Fibroblast of lung (primary cell): ENCODE measurements at regions not wholly inside any gene's neighbourhood (a gene's known extent, or its start where the extent isn't known, plus 50 kb on each side); places are given as distances from the start of the nearest gene placed in this dataset.

ENCODE experiments used
- DNase-seq, 2 donors: peaks; one replicate each; pipeline versions ENCODE4 v3.0.0 to v3.0.0-alpha.2; 2010; ENCODE audit warnings: low read depth in 2 of 2
- H2AFZ ChIP-seq: 2 replicates; pipeline ENCODE4 v1.5.1; 2012; ENCODE audit warnings: low read length, control low read depth, inconsistent platforms
- H3K27ac ChIP-seq: 2 replicates; pipeline ENCODE4 v1.5.1; 2011; ENCODE audit warnings: low read length, control low read depth; ENCODE audit not compliant: insufficient read depth
- H3K27me3 ChIP-seq: 2 replicates; pipeline ENCODE4 v1.5.1; 2011; ENCODE audit warnings: mild to moderate bottlenecking, low read length; ENCODE audit not compliant: control insufficient read depth, insufficient read depth
- H3K36me3 ChIP-seq: 2 replicates; pipeline ENCODE4 v1.5.1; 2011; ENCODE audit warnings: low read length; ENCODE audit not compliant: control insufficient read depth, insufficient read depth
- H3K4me1 ChIP-seq: 2 replicates; pipeline ENCODE4 v1.5.1; 2011; ENCODE audit warnings: low read length; ENCODE audit not compliant: control insufficient read depth, insufficient read depth; ENCODE audit errors: extremely low read depth
- H3K4me2 ChIP-seq: 2 replicates; pipeline ENCODE4 v1.5.1; 2011; ENCODE audit warnings: low read length, control low read depth; ENCODE audit not compliant: insufficient read depth; ENCODE audit errors: extremely low read depth
- H3K4me3 ChIP-seq, 4 experiments: fragments of 200-600 bp in 1 of 4; sonication (generic) in 1 of 4; replicated peaks in 1 of 4; 2 replicates each; pipeline ENCODE4 v1.5.1; 2011 to 2016; ENCODE audit warnings: low read length in 4 of 4, low read depth in 3 of 4, mild to moderate bottlenecking in 3 of 4, control low read depth in 2 of 4, inconsistent platforms in 1 of 4, mixed read lengths in 1 of 4; ENCODE audit not compliant: insufficient read depth in 1 of 4; ENCODE audit errors: control extremely low read depth in 1 of 4
- H3K79me2 ChIP-seq: 2 replicates; pipeline ENCODE4 v1.5.1; 2012; ENCODE audit warnings: mild to moderate bottlenecking, low read length, inconsistent platforms; ENCODE audit not compliant: control insufficient read depth, insufficient read depth
- H3K9ac ChIP-seq: 2 replicates; pipeline ENCODE4 v1.5.1; 2011; ENCODE audit warnings: mild to moderate bottlenecking, low read length, control low read depth; ENCODE audit not compliant: insufficient read depth
- H3K9me3 ChIP-seq: 2 replicates; pipeline ENCODE4 v1.5.1; 2012; ENCODE audit warnings: low read depth, low read length; ENCODE audit not compliant: control insufficient read depth, insufficient read depth
- H4K20me1 ChIP-seq: 2 replicates; pipeline ENCODE4 v1.5.1; 2011; ENCODE audit warnings: low read length; ENCODE audit not compliant: control insufficient read depth, insufficient read depth; ENCODE audit errors: extremely low read depth
- CTCF ChIP-seq, 2 donors: IDR thresholded peaks in 1 of 2; conservative IDR thresholded peaks in 1 of 2; 1 replicate in 1 of 2; 2 replicates in 1 of 2; pipeline ENCODE4 v1.5.1; 2011 to 2012; ENCODE audit warnings: low read length in 2 of 2, control low read depth in 1 of 2, inconsistent platforms in 1 of 2, low read depth in 1 of 2, mild to moderate bottlenecking in 1 of 2
- EZH2 ChIP-seq: IDR thresholded peaks from 2 replicates; pipeline ENCODE4 v1.5.1; 2012; ENCODE audit warnings: low read length, control low read depth, mild to moderate bottlenecking; ENCODE audit errors: missing control alignments

DNA sequence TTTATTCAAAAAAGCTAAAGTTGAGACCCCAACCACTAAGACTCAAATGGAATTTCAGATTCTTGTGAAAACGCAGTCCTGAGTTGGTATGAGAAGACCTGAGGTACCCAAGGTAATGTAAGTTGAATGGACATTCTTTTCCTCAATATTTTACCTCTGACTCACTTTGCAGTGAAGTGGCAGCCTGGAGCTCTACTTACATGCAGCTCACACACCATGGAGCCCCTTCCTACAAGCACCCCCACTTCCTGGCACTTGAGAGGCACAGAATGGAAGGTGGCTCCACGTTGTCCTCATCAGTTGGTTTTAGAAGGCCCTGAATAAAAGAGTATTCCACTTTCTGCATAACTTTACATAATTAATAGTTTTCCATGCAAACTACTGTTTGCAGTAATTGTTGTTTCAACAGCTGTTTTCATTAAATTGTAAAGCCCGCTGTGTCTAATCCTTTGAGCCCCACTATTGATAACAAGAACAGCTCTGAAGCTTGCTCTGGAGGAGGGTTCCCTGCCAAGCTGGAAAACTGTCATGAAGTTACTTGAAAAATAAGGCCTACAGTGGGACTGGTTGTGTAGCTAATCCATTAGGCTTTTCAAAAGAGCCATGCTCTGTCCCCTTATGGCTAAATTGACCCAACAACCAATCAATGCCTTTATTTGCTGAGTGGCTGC lies 102.2 kb upstream of the SPATA31D4 start:
- Histone ChIP-seq H2AFZ (no peak overlapping the region), H4K20me1 (no peaks in the 10 kb centered on the region), H3K9ac (no peak overlapping the region), H3K36me3 (no peaks in the 10 kb centered on the region), H3K4me2 (no peak overlapping the region), H3K4me3 (no peak overlapping the region), H3K27me3 (no peaks in the 10 kb centered on the region), H3K9me3 (no peaks in the 10 kb centered on the region), H3K79me2 (no peaks in the 10 kb centered on the region), H3K4me1 (peaks cover 2% of the 10 kb centered on the region), H3K27ac (no peak overlapping the region)
- DNase-seq: peak in 1 of 2 donors; percentile 81
- TF ChIP-seq EZH2: no peak
- TF ChIP-seq CTCF (conservative IDR thresholded peaks at IDR 0.05 in 1 of 2, IDR thresholded peaks at IDR 0.05 in 1 of 2; ENCODE audit: low read depth in 1 of 2, low read length in 2 of 2): no peak

- peak overlapping the region; percentile 48 for H3K4me2 ChIP-seq
Observed at GRCh38 chr9:81826517-81826906, 101.7 kb upstream of the SPATA31D4 start.

DNA sequence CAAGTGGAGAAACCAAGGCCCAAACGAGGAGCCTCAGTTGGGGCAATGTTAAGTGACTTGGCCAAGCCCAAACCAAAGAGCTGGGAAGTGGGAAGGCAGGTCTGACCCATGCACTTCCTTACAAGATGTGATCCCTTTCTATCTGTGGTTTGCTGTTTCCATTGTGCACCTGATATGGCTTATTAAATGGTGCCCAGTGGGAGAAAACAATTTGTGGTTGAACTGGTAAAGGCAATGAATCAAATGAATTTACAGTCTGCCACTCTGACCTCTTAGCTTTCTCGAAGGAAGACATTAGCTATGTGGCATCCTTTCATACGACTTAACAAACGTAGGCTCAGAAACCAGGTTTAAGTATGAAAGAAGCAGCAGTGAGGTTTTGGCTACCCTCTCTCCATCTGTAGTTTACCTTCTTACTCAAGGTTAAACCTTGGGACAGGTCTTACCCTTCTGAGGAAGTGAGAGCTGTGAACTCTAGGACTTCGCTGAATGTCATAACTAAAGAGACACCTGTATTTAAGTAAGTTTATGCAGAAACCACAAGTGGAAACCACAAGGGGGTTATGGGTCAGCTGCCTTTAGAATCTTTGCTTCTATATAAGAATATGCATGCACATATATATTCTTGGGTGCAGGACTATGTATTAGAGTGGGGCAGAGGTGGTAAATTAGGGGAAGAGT lies 100.5 kb upstream of the SPATA31D4 start:
- DNase-seq: no peak
- H3K79me2 ChIP-seq: no peaks in the 10 kb centered on the region
- H3K4me3 ChIP-seq: no peak overlapping the region
- H3K9me3 ChIP-seq: no peaks in the 10 kb centered on the region
- no peaks in the 10 kb centered on the region for H3K27me3 ChIP-seq
- no peaks in the 10 kb centered on the region for H4K20me1 ChIP-seq
- no peak overlapping the region for H3K4me2 ChIP-seq
- H2AFZ ChIP-seq: no peak overlapping the region
- no peak overlapping the region for H3K9ac ChIP-seq
- no peak for TF ChIP-seq CTCF (conservative IDR thresholded peaks at IDR 0.05 in 1 of 2, IDR thresholded peaks at IDR 0.05 in 1 of 2; ENCODE audit: low read depth in 1 of 2, low read length in 2 of 2)
- TF ChIP-seq EZH2: no peak
- H3K4me1 ChIP-seq: peaks cover 2% of the 10 kb centered on the region
- no peaks in the 10 kb centered on the region for H3K36me3 ChIP-seq
- no peak overlapping the region for H3K27ac ChIP-seq

More at GRCh38 chr9:81826517-81826906, 101.7 kb upstream of the SPATA31D4 start:
- no peaks in the 10 kb centered on the region for H3K27me3 ChIP-seq
- no peaks in the 10 kb centered on the region for H4K20me1 ChIP-seq
- DNase-seq: peak; percentile 64 to 90
- no peaks in the 10 kb centered on the region for H3K79me2 ChIP-seq
- H3K9ac ChIP-seq: no peak overlapping the region
- H3K4me3 ChIP-seq: no peak overlapping the region
- no peak overlapping the region for H3K27ac ChIP-seq
- H2AFZ ChIP-seq: peak overlapping the region; percentile 7
- H3K4me1 ChIP-seq: peaks cover 2% of the 10 kb centered on the region
- H3K9me3 ChIP-seq: no peaks in the 10 kb centered on the region
- H3K36me3 ChIP-seq: no peaks in the 10 kb centered on the region
- TF ChIP-seq EZH2 (no peak), CTCF (conservative IDR thresholded peaks at IDR 0.05 in 1 of 2, IDR thresholded peaks at IDR 0.05 in 1 of 2; ENCODE audit: low read depth in 1 of 2, low read length in 2 of 2) (no peak)
